SK-N-DZ (cell line): ENCODE measurements at regions not wholly inside any gene's neighbourhood (a gene's known extent, or its start where the extent isn't known, plus 50 kb on each side); places are given as distances from the start of the nearest gene placed in this dataset.

Experiments used
- DNase-seq: peaks from one replicate; pipeline ENCODE4 v3.0.0-alpha.2; 2015; ENCODE audit warnings: low spot score

- no peak for DNase-seq
Observed at GRCh38 chr11:32161293-32161692, 70.4 kb downstream of the RCN1 start.

DNA sequence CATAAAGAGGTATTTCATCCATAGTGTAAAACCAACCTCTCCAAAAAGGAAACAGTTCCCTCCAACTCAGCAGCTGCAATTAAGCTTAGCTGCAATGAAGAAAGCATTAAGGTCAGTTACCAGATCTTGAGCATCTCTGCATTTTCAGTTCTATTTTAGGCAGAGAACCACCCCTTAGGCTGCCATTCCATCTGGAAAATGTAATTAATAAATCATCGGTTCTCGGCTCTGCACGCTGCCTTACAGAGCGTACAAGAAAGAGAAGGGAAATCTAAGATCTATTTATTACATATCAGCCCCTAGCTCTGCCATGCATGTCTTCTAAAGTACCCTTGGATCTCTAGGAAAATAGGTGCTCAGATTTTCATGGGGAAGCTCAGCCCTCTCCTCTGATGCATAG is 71.5 kb downstream of the RCN1 start:
- no peak for DNase-seq

GRCh38 chr11:32162906-32163305 is 72.0 kb downstream of the RCN1 start:
- DNase-seq, result no peak

DNA sequence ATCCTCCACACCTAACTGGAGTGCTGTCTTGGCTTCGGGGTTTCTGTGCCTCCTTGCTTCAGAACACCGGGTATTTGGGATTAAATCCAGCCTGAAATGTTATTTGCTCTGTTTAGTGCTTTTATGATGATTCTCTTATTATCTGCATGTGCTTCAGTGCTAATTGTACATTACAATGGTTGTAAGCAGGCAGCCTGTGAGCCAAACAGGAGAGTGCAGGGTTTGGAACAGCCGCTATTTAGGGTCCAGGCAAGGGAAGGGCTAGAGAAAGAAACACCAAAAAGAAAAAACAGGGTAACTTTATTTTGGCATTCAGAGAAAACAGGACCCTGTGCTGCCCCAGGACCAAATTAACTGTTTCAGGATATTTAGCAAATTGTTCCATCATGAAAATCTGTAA is 72.7 kb downstream of the RCN1 start:
- DNase-seq, result no peak

GRCh38 chr11:32164836-32165235 is 74.0 kb downstream of the RCN1 start:
- no peak for DNase-seq

- DNase-seq, result no peak
Observed at GRCh38 chr11:32168924-32169323, 78.0 kb downstream of the RCN1 start.

- no peak for DNase-seq
Observed at GRCh38 chr11:32171445-32171844, 80.6 kb downstream of the RCN1 start.

DNA sequence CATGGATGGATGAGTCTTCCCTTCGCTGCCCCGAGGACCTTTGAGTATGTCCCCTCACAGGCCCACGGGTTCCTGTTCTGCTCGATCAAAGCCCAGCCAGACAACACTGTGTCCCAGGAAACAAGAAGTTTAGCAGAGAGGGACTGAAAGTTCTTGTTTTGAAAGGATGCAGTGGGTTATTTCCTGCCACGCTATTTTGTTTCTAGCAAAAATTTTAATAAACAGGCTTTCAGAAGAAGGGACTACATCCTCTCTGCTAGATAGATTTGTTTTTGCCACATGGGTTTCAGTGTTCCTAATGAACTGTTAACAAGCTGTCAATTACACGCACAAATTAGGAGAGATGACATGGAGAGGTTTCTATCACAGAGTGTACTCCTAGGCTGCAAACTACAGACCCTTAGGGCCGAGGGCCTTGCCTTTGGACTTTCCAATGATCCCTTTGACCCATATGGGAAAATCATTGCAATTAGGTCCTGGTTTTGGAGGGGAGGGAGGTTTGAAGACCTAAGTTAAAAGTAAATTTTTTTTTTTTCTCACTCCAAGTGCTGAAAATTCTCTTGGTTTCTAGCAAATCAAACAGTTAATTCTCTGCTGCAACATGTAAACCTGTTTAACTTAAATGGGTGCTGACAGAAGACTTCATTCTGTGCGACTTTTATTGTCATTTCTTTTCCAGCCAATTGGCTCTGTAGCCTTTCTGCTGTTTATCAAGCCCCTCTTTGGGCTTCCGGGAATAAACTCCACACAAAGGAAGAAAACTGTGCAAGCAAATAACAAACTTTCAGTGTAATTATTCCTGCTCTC is 81.4 kb downstream of the RCN1 start:
- peak; percentile 22 for DNase-seq

- peak; percentile 47 for DNase-seq
Observed at GRCh38 chr11:32172848-32173834, 82.3 kb downstream of the RCN1 start.

- DNase-seq, result no peak
Observed at GRCh38 chr11:32173977-32174376, 83.1 kb downstream of the RCN1 start.

- peak; percentile 79 for DNase-seq
Observed at GRCh38 chr11:32176223-32176934, 85.5 kb downstream of the RCN1 start.

- no peak for DNase-seq
Observed at GRCh38 chr11:32178692-32179091, 87.8 kb downstream of the RCN1 start.

DNA sequence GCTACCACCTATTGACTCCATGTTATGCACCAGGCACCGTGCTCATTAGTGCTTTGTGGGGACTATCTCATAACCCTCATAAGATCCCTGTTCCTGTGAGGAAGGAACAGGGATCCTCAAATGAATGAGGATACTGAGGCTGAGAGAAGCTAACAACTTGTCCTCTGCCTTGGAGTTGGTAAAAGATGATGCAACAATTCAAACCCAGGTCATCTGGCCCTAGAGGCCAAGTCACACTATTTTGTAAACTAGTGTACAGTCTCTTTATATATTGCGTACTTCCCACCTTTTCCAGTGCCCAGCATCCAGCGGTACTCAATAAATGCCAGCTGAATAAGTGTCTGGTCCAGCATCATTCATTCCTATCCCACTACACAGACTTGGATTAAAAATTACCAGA is 92.6 kb downstream of the RCN1 start:
- no peak for DNase-seq

DNA sequence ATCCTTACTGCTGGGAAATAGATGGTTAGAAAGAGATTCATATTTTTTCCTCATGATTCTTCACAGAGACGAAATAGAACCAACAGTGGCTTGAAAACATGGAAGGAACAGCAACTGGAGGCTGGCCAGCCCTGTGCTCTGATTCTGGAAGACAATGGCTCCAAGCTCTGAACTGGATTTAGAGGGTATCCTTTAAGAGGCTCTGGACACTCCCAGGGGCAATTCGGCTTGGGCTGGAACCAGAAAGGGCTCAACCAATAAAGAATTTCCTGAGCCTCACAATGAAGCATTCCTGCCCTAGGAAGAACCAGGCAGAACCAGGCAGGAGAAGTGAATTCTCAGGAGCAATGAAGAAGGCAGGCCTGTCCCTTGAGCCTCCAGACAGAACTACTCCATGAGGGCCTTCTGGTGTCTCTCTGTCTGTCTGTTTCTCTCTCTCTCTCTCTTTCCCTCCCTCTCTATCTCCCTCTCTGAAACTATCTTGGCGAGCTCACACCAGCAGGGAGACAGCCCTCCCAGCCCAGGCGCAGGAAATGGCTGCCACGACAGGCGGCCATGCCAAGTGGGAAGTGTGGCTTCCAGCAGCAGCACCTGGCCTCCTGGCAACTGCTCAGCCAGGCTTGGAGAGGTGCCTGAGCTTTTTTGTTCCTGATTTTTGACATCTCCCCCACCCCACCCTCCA is 93.3 kb downstream of the RCN1 start:
- DNase-seq, result no peak

DNA sequence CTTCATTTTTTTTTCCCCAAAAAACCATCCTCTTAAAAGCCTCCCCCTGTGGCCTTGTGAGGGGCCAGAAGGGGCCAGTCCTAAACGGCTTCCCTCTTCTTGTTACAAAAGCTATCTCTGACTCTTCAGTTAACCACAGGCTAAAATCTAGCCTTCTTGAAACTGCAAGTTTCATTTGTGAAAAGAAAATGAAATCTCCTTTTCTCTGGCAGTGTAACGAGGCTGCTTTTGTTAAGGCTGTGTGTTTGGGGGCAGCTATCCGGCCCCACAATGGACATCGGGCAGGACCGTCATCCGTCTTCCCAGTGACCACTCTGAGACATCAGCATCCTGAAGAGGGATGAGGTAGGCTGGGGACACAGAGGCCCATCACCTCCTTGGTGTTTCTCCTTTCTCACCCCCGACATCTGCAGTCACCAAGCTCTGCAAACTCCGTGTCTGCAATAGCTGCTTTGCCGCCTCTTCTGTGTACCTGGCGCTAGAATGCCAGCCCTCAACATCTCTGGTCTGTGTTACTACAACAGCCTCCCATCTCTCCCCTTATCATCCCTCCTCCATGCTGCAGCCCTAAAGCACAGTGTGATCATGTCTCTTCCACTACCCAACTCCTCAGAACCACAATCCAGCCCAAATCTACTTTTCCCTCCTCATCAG is 94.0 kb downstream of the RCN1 start:
- no peak for DNase-seq

- no peak for DNase-seq
Observed at GRCh38 chr11:32186118-32186517, 95.2 kb downstream of the RCN1 start.

GRCh38 chr11:32187111-32187510 is 96.2 kb downstream of the RCN1 start:
- no peak for DNase-seq

DNA sequence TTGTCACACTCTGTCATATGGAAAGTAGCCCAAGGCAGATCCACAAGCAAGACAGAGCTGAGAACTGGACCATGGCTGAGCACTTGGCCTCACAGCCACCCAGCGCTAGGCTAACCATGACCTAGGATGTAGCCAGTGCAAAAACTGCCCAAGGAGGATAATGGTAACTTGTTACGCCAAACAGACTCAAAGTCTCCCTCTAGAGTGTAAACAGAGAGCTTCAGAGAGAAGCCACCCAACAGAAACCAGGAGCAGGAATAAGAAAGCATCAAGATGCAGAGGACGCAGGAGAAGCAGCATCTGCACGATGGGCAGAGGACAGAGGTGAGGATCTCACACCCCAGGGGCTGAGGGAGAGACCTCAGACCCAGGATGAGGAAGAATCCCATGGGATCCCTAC is 97.9 kb downstream of the RCN1 start:
- no peak for DNase-seq

- no peak for DNase-seq
Observed at GRCh38 chr11:32196137-32196536, 105.3 kb downstream of the RCN1 start.

DNA sequence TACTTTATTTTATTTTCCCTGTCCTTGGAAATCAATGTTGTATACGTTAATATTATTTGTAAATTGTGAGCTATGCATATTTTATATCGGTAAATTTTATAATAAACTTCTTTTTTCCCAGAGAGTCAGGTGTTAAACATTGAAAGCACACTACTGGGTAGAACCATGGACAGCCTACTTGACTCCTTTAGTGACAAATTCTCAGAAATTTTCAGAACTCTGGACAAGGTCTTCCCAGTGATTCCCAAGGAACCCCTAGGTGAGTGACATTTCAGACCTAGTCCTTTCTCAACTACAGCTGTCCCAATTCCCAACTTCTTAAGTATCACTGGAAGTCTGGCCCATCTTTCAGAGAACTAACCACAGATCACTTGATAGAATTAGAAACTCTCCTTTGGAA is 107.2 kb downstream of the RCN1 start:
- DNase-seq, result no peak
